ENCODE measurements at regions not wholly inside any gene's neighbourhood (a gene's known extent, or its start where the extent isn't known, plus 50 kb on each side); places are given as distances from the start of the nearest gene placed in this dataset.

- H3K4me1 ChIP-seq (ENCODE audit: low read length): no peaks in the 10 kb centered on the region
- H3K79me2 ChIP-seq (ENCODE audit: low read length): no peaks in the 10 kb centered on the region
- TF ChIP-seq EZH2 (optimal IDR thresholded peaks at IDR 0.05; ENCODE audit: low read depth, low read length): no peak
- H3K4me3 ChIP-seq (ENCODE audit: low read length): no peak overlapping the region
- H3K27ac ChIP-seq (ENCODE audit: low read length): no peak overlapping the region
- no peaks in the 10 kb centered on the region for H3K9me2 ChIP-seq (replicated peaks; ENCODE audit: insufficient read depth, low read length)
- H3K9me3 ChIP-seq (replicated peaks; ENCODE audit: insufficient read depth, low read length): no peaks in the 10 kb centered on the region
- no peaks in the 10 kb centered on the region for H3K27me3 ChIP-seq (replicated peaks; ENCODE audit: insufficient read depth, low read length)
- H4K20me1 ChIP-seq (ENCODE audit: insufficient read depth, low read length): no peaks in the 10 kb centered on the region
- no peak overlapping the region for H2AFZ ChIP-seq (ENCODE audit: low read length)
- no peak for DNase-seq
- no peaks in the 10 kb centered on the region for H3F3A ChIP-seq (ENCODE audit: insufficient read depth, low read length)
- H3K9ac ChIP-seq (ENCODE audit: low read length): no peak overlapping the region
- no peaks in the 10 kb centered on the region for H3K36me3 ChIP-seq (replicated peaks; ENCODE audit: insufficient read depth, low read length)
- H3K4me2 ChIP-seq (ENCODE audit: low read depth, low read length): no peak overlapping the region
Measured at GRCh38 chr9:115327436-115328122, 209.6 kb upstream of the TNC start.

- no peak overlapping the region for H3K4me3 ChIP-seq (ENCODE audit: low read length)
- H3K9me3 ChIP-seq (replicated peaks; ENCODE audit: insufficient read depth, low read length): no peaks in the 10 kb centered on the region
- H2AFZ ChIP-seq (ENCODE audit: low read length): no peak overlapping the region
- H3K27ac ChIP-seq (ENCODE audit: low read length): no peak overlapping the region
- H3K9me2 ChIP-seq (replicated peaks; ENCODE audit: insufficient read depth, low read length): no peaks in the 10 kb centered on the region
- TF ChIP-seq EZH2 (optimal IDR thresholded peaks at IDR 0.05; ENCODE audit: low read depth, low read length): no peak
- no peak for TF ChIP-seq EZH2phosphoT487 (IDR thresholded peaks at IDR 0.05; ENCODE audit: low read length)
- TF ChIP-seq CTCF (IDR thresholded peaks at IDR 0.05; ENCODE audit: low read length): no peak
- H3F3A ChIP-seq (ENCODE audit: insufficient read depth, low read length): no peaks in the 10 kb centered on the region
- no peaks in the 10 kb centered on the region for H3K36me3 ChIP-seq (replicated peaks; ENCODE audit: insufficient read depth, low read length)
- no peaks in the 10 kb centered on the region for H4K20me1 ChIP-seq (ENCODE audit: insufficient read depth, low read length)
- H3K9ac ChIP-seq (ENCODE audit: low read length): no peak overlapping the region
- no peaks in the 10 kb centered on the region for H3K79me2 ChIP-seq (ENCODE audit: low read length)
- H3K27me3 ChIP-seq (replicated peaks; ENCODE audit: insufficient read depth, low read length): no peaks in the 10 kb centered on the region
- no peaks in the 10 kb centered on the region for H3K4me1 ChIP-seq (ENCODE audit: low read length)
- DNase-seq: no peak
- no peak overlapping the region for H3K4me2 ChIP-seq (ENCODE audit: low read depth, low read length)
Measured at GRCh38 chr9:115328228-115328627, 210.3 kb upstream of the TNC start.

GRCh38 chr9:115328677-115329076, 210.7 kb upstream of the TNC start:
- no peak for TF ChIP-seq EZH2 (optimal IDR thresholded peaks at IDR 0.05; ENCODE audit: low read depth, low read length)
- TF ChIP-seq EZH2phosphoT487 (IDR thresholded peaks at IDR 0.05; ENCODE audit: low read length): no peak
- no peak for TF ChIP-seq CTCF (IDR thresholded peaks at IDR 0.05; ENCODE audit: low read length)

More at GRCh38 chr9:115328677-115329076, 210.7 kb upstream of the TNC start:
- no peak overlapping the region for H3K4me3 ChIP-seq (ENCODE audit: low read length)
- no peaks in the 10 kb centered on the region for H3K79me2 ChIP-seq (ENCODE audit: low read length)
- no peaks in the 10 kb centered on the region for H3K9me3 ChIP-seq (replicated peaks; ENCODE audit: insufficient read depth, low read length)
- no peak overlapping the region for H2AFZ ChIP-seq (ENCODE audit: low read length)
- no peaks in the 10 kb centered on the region for H3K27me3 ChIP-seq (replicated peaks; ENCODE audit: insufficient read depth, low read length)
- no peaks in the 10 kb centered on the region for H3F3A ChIP-seq (ENCODE audit: insufficient read depth, low read length)
- H3K4me1 ChIP-seq (ENCODE audit: low read length): no peaks in the 10 kb centered on the region
- H3K9ac ChIP-seq (ENCODE audit: low read length): no peak overlapping the region
- H3K4me2 ChIP-seq (ENCODE audit: low read depth, low read length): no peak overlapping the region
- no peaks in the 10 kb centered on the region for H3K9me2 ChIP-seq (replicated peaks; ENCODE audit: insufficient read depth, low read length)
- H4K20me1 ChIP-seq (ENCODE audit: insufficient read depth, low read length): no peaks in the 10 kb centered on the region
- DNase-seq: no peak
- no peaks in the 10 kb centered on the region for H3K36me3 ChIP-seq (replicated peaks; ENCODE audit: insufficient read depth, low read length)
- H3K27ac ChIP-seq (ENCODE audit: low read length): no peak overlapping the region
